Sigmoid colon (tissue), 6 donors: ENCODE measurements at regions not wholly inside any gene's neighbourhood (a gene's known extent, or its start where the extent isn't known, plus 50 kb on each side); places are given as distances from the start of the nearest gene placed in this dataset.
A peak's percentile ranks its signal among the peaks of the same experiment; 100 is the strongest.

Experiments used
- DNase-seq: peaks from one replicate; pipeline ENCODE4 v3.0.0-alpha.2; 2019
- H3K27ac ChIP-seq, 4 donors: fragments of 200-600 bp; sonication (generic); one replicate each; pipeline ENCODE4 v1.5.1; 2016 to 2019; ENCODE audit warnings: mild to moderate bottlenecking in 1 of 4
- H3K27me3 ChIP-seq, 3 donors: fragments of 200-600 bp; sonication (generic); one replicate each; pipeline ENCODE4 v1.5.1; 2019; ENCODE audit warnings: mild to moderate bottlenecking in 1 of 3
- H3K36me3 ChIP-seq, 4 donors: fragments of 200-600 bp; sonication (generic); one replicate each; pipeline ENCODE4 v1.5.1; 2016 to 2019
- H3K4me1 ChIP-seq, 4 donors: fragments of 200-600 bp; sonication (generic); one replicate each; pipeline ENCODE4 v1.5.1; 2017 to 2019
- H3K4me3 ChIP-seq, 4 donors: fragments of 200-600 bp; sonication (generic); one replicate each; pipeline ENCODE4 v1.5.1; 2017 to 2019; ENCODE audit warnings: mild to moderate bottlenecking in 2 of 4, moderate library complexity in 1 of 4
- H3K9me3 ChIP-seq, 4 donors: fragments of 200-600 bp in 3 of 4; sonication (generic) in 3 of 4; one replicate each; pipeline versions ENCODE4 v1.5.1 to v1.6.1; 2013 to 2019
- EP300 ChIP-seq, 4 donors: sonication (generic); formaldehyde crosslinking; IDR thresholded peaks; one replicate each; pipeline ENCODE4 v1.6.1; 2017; ENCODE audit warnings: antibody characterized with exemption in 4 of 4
- POLR2A ChIP-seq, 2 donors: fragments of 450-650 bp; IDR thresholded peaks; one replicate each; pipeline ENCODE4 v1.6.1; 2016; ENCODE audit warnings: antibody characterized with exemption in 2 of 2, mild to moderate bottlenecking in 2 of 2, moderate library complexity in 2 of 2
- POLR2AphosphoS5 ChIP-seq, 4 donors: sonication (generic); formaldehyde crosslinking; IDR thresholded peaks; one replicate each; pipeline ENCODE4 v1.6.1; 2017; ENCODE audit warnings: antibody characterized with exemption in 4 of 4
- WGBS, 2 donors: extraction: QIAGEN DNeasy Blood & Tissue Kit; methylation state at CpG; one replicate each; pipeline ENCODE4 v1.1.7; 2013; 5-methylcytosine and 5-hydroxymethylcytosine counted together
- intact Hi-C: fragments of 100-400 bp; cut with DNase I; formaldehyde crosslinking; loops from one replicate; pipeline ENCODE4 v1.15.1; 2023
- TF ChIP-seq, protein P1 (sequence below), 4 experiments: fragments of 450-650 bp in 3 of 4; fragments of 200-600 bp in 1 of 4; IDR thresholded peaks; one replicate each; pipeline ENCODE4 v1.5.1; 2016 to 2019; ENCODE audit warnings: antibody characterized with exemption in 4 of 4, mild to moderate bottlenecking in 3 of 4, moderate library complexity in 2 of 4
- donor health status: healthy with polysubstance abuse.
- donor health status: healthy.

- no peaks in the 10 kb centered on the region for H3K27me3 ChIP-seq
- TF ChIP-seq EP300 (IDR thresholded peaks at IDR 0.05) (no peak), POLR2A (IDR thresholded peaks at IDR 0.05) (no peak), POLR2AphosphoS5 (IDR thresholded peaks at IDR 0.05) (no peak)
- TF ChIP-seq, protein P1, sequence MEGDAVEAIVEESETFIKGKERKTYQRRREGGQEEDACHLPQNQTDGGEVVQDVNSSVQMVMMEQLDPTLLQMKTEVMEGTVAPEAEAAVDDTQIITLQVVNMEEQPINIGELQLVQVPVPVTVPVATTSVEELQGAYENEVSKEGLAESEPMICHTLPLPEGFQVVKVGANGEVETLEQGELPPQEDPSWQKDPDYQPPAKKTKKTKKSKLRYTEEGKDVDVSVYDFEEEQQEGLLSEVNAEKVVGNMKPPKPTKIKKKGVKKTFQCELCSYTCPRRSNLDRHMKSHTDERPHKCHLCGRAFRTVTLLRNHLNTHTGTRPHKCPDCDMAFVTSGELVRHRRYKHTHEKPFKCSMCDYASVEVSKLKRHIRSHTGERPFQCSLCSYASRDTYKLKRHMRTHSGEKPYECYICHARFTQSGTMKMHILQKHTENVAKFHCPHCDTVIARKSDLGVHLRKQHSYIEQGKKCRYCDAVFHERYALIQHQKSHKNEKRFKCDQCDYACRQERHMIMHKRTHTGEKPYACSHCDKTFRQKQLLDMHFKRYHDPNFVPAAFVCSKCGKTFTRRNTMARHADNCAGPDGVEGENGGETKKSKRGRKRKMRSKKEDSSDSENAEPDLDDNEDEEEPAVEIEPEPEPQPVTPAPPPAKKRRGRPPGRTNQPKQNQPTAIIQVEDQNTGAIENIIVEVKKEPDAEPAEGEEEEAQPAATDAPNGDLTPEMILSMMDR (IDR thresholded peaks at IDR 0.05), result no peak
- WGBS, 2 donors, result 57 to 80% methylated on average over 8 of the region's 8 CpGs
- H3K36me3 ChIP-seq, result no peaks in the 10 kb centered on the region
- H3K27ac ChIP-seq, result no peak overlapping the region
- H3K4me1 ChIP-seq, result peaks cover 0 to 6% (median 0%) of the 10 kb centered on the region in 4 donors
- DNase-seq, result no peak
- no peak overlapping the region for H3K4me3 ChIP-seq
- no peaks in the 10 kb centered on the region for H3K9me3 ChIP-seq
- intact Hi-C loops, result no loop called here
Measured at GRCh38 chr4:7128234-7128633, 60.4 kb upstream of the GRPEL1 start.

DNA sequence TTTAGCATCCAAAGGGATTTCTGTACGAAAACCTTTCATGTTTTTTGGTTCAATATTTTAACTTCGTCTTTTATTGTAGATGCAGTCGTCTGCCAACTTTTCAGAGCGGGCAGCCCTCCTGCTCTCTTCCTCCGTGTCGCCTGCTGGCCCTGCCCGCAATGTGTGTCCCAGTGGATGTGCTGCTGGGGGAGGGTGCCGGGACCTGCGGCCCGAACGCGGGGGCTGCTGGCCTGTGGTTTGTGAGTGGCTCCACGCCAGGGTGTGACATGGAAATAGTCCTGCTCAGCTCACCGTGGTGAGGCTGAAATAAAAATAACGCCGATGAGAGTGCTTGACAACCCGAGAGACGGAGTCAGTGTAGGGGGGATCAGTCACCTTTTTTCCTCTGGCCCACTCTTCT lies 59.7 kb upstream of the GRPEL1 start:
- no peak for DNase-seq
- Histone ChIP-seq H3K4me3 (no peak overlapping the region), H3K36me3 (no peaks in the 10 kb centered on the region), H3K9me3 (no peaks in the 10 kb centered on the region), H3K4me1 (peaks cover 0 to 6% (median 0%) of the 10 kb centered on the region in 4 donors), H3K27ac (no peak overlapping the region), H3K27me3 (no peaks in the 10 kb centered on the region)
- intact Hi-C loops, result no loop called here
- TF ChIP-seq, protein P1 (IDR thresholded peaks at IDR 0.05), result no peak
- TF ChIP-seq POLR2AphosphoS5 (IDR thresholded peaks at IDR 0.05) (no peak), EP300 (IDR thresholded peaks at IDR 0.05) (no peak), POLR2A (IDR thresholded peaks at IDR 0.05) (no peak)
- WGBS, 2 donors, result 85 to 89% methylated on average over 18 of the region's 18 CpGs

- DNase-seq, result no peak
- TF ChIP-seq POLR2AphosphoS5 (IDR thresholded peaks at IDR 0.05), result no peak
- TF ChIP-seq POLR2A (IDR thresholded peaks at IDR 0.05), result no peak
- TF ChIP-seq EP300 (IDR thresholded peaks at IDR 0.05), result no peak
- TF ChIP-seq, protein P1 (IDR thresholded peaks at IDR 0.05), result no peak
- Histone ChIP-seq H3K36me3 (no peaks in the 10 kb centered on the region), H3K9me3 (no peaks in the 10 kb centered on the region), H3K4me3 (no peak overlapping the region), H3K4me1 (peaks cover 0 to 6% (median 0%) of the 10 kb centered on the region in 4 donors), H3K27me3 (no peaks in the 10 kb centered on the region), H3K27ac (no peak overlapping the region)
- intact Hi-C loops, result no loop called here
- WGBS, 2 donors, result 80 to 87% methylated on average over 8 of the region's 8 CpGs
Measured at GRCh38 chr4:7126981-7127380, 59.1 kb upstream of the GRPEL1 start.

DNA sequence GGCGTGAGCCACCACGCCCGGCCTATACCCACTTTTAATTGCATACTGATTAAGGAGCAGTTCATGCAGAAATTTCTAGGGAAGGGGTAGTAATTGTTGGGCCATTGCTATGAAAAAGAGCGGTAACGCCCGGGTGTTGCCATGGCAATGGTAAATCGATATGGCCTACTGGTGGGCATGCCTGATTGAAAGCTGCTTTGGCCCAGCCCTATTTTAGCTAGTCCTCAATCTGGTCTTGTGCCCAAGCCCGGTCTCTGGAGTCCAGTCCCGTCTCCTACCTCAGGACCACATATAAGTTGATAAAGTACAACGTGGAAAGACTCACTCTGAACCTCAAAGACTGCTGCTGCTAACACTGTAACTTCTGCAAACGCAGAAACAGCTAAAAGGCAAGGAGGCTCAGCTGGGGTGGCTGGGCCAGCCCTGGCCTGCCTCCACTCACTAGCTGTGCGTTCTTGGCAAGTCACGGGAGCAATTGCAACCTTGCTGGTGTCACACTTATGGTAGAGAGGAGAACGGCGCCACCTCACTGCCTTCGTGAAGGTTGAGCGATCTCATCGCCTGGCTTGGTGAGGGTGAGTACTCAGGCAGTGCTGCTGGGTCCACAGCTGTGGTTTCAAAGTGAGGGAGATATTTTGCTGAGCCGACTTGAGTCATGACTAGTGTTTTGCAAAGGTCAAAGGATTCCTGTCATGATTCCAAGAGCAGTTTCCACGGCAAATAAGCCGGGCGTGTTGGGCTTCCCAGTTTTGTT lies 57.0 kb upstream of the GRPEL1 start:
- TF ChIP-seq, protein P1 (IDR thresholded peaks at IDR 0.05), result no peak
- TF ChIP-seq EP300 (IDR thresholded peaks at IDR 0.05) (no peak), POLR2A (IDR thresholded peaks at IDR 0.05) (no peak), POLR2AphosphoS5 (IDR thresholded peaks at IDR 0.05) (no peak)
- peak overlapping the region in 3 of 4 donors; percentile 10 to 52 (median 41) for H3K27ac ChIP-seq
- DNase-seq, result peak; percentile 87

More for the DNA sequence above, 57.0 kb upstream of the GRPEL1 start:
- peaks cover 0 to 6% (median 0%) of the 10 kb centered on the region in 4 donors for H3K4me1 ChIP-seq
- H3K27me3 ChIP-seq, result no peaks in the 10 kb centered on the region
- no peaks in the 10 kb centered on the region for H3K36me3 ChIP-seq
- no peak overlapping the region for H3K4me3 ChIP-seq
- 51 to 68% methylated on average over 22 of the region's 22 CpGs for WGBS, 2 donors
- intact Hi-C loops, result no loop called here
- H3K9me3 ChIP-seq, result no peaks in the 10 kb centered on the region
